PC-3 (cell line): ENCODE measurements at regions not wholly inside any gene's neighbourhood (a gene's known extent, or its start where the extent isn't known, plus 50 kb on each side); places are given as distances from the start of the nearest gene placed in this dataset.

ENCODE experiments used
- ATAC-seq: fragments of 200-7000 bp; cut with Tn5 transposase; 2 replicates; pipeline ENCODE4 v1.9.1; 2020; ENCODE audit warnings: mild to moderate bottlenecking, moderate library complexity
- BruUV-seq: library from RNA; stranded (reverse); fragments of 400-500 nt; replicated peaks from 2 replicates; lab custom pipeline; 2021; lab: Mats Ljungman, UMichigan
- CTCF ChIA-PET: fragments of 300-600 bp; sonication (Branson Sonifier 250); formaldehyde crosslinking; loops from one replicate; lab custom pipeline; 2022; ENCODE audit warnings: antibody characterized with exemption; lab: Charles Lee
- POLR2A ChIA-PET: fragments of 300-600 bp; sonication (Branson Sonifier 250); formaldehyde crosslinking; loops from one replicate; lab custom pipeline; 2022; ENCODE audit warnings: antibody characterized with exemption; ENCODE audit not compliant: unreplicated experiment; lab: Charles Lee
- DNase-seq: peaks from one replicate; pipeline ENCODE4 v3.0.0-alpha.2; 2015
- H2AFZ ChIP-seq: fragments of 300-600 bp; sonication (generic); 2 replicates; pipeline ENCODE4 v1.6.0; 2016; ENCODE audit warnings: antibody characterized with exemption, low read length
- H3F3A ChIP-seq: fragments of 300-600 bp; sonication (generic); one replicate; pipeline ENCODE4 v1.6.0; 2017; ENCODE audit warnings: antibody characterized with exemption, low read length, control low read depth, mild to moderate bottlenecking; ENCODE audit not compliant: unreplicated experiment
- H3K27ac ChIP-seq: fragments of 300-600 bp; sonication (generic); 2 replicates; pipeline ENCODE4 v1.5.1; 2016; ENCODE audit warnings: mild to moderate bottlenecking, low read length
- H3K27me3 ChIP-seq: fragments of 300-600 bp; sonication (generic); 2 replicates; pipeline ENCODE4 v1.6.1; 2016; ENCODE audit warnings: low read length, mixed read lengths
- H3K36me3 ChIP-seq: fragments of 300-600 bp; sonication (generic); 2 replicates; pipeline ENCODE4 v1.6.1; 2016; ENCODE audit warnings: low read depth, mixed run types, low read length, mixed read lengths
- H3K4me1 ChIP-seq: fragments of 300-600 bp; sonication (generic); 2 replicates; pipeline ENCODE4 v1.5.1; 2016; ENCODE audit warnings: low read length; ENCODE audit not compliant: insufficient read depth
- H3K4me2 ChIP-seq: fragments of 300-600 bp; sonication (generic); 2 replicates; pipeline ENCODE4 v1.6.0; 2016; ENCODE audit warnings: low read length
- H3K4me3 ChIP-seq: fragments of 300-600 bp; sonication (generic); 2 replicates; pipeline ENCODE4 v1.5.1; 2016; ENCODE audit warnings: mild to moderate bottlenecking, low read length, mixed read lengths
- H3K79me2 ChIP-seq: fragments of 300-600 bp; sonication (generic); 2 replicates; pipeline ENCODE4 v1.6.1; 2017; ENCODE audit warnings: low read length, mixed read lengths
- H3K9ac ChIP-seq: fragments of 300-600 bp; sonication (generic); 2 replicates; pipeline ENCODE4 v1.6.0; 2016; ENCODE audit warnings: mild to moderate bottlenecking, low read length
- H3K9me2 ChIP-seq: fragments of 300-600 bp; sonication (generic); replicated peaks from 2 replicates; pipeline ENCODE4 v1.6.1; 2016; ENCODE audit warnings: mixed run types, low read length, mixed read lengths
- H3K9me3 ChIP-seq: fragments of 300-600 bp; sonication (generic); 2 replicates; pipeline ENCODE4 v1.6.1; 2016; ENCODE audit warnings: low read length, mixed read lengths
- H4K20me1 ChIP-seq: fragments of 300-600 bp; sonication (generic); 2 replicates; pipeline ENCODE4 v1.6.1; 2016; ENCODE audit warnings: low read length, mixed read lengths
- CTCF ChIP-seq: fragments of 300-600 bp; sonication (generic); conservative IDR thresholded peaks from 2 replicates; pipeline ENCODE4 v1.5.1; 2017; ENCODE audit warnings: antibody characterized with exemption, low read depth, mild to moderate bottlenecking, low read length
- EZH2 ChIP-seq: fragments of 300-600 bp; sonication (generic); IDR thresholded peaks from one replicate; pipeline ENCODE4 v1.6.1; 2017; ENCODE audit warnings: antibody characterized with exemption, mild to moderate bottlenecking, low read length; ENCODE audit not compliant: unreplicated experiment
- EZH2phosphoT487 ChIP-seq: fragments of 300-600 bp; sonication (generic); IDR thresholded peaks from 2 replicates; pipeline ENCODE4 v1.6.1; 2018; ENCODE audit warnings: mild to moderate bottlenecking, antibody characterized with exemption, low read length, borderline replicate concordance
- intact Hi-C: fragments of 100-400 bp; cut with micrococcal nuclease; formaldehyde crosslinking; loops from 2 replicates; pipeline ENCODE4 v1.9.0; 2023

DNA sequence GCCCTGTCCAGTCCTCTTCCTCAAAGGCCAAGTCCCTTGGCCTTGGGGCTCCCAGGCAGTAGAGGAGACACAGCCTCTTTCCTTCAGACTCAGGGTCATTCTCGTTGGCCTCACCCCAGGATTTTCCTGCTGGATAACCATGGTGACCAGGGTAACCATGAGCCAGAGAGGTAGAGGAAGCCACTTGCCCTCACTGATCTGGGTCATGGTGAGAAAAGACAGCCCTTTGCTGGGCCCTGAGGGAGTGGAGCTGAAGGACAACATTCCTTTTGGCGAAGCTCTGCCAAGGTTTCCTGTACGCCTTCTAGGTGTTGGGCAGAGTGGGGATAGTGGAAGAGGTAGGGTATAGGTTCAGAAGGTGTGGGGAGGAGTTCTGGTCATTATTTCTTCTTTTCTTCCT is 53.1 kb upstream of the WNT4 start:
- Histone ChIP-seq H3K4me3 (no peak overlapping the region), H3K27ac (no peak overlapping the region), H4K20me1 (no peaks in the 10 kb centered on the region), H3K36me3 (no peaks in the 10 kb centered on the region), H3K9me3 (no peaks in the 10 kb centered on the region), H3K9me2 (no peaks in the 10 kb centered on the region), H3K9ac (no peak overlapping the region), H3K4me2 (no peak overlapping the region), H3K4me1 (no peaks in the 10 kb centered on the region), H3K27me3 (no peaks in the 10 kb centered on the region; the same call in 1 of the 2 replicates), H3F3A (no peaks in the 10 kb centered on the region), H2AFZ (no peak overlapping the region), H3K79me2 (no peaks in the 10 kb centered on the region)
- intact Hi-C loops: no loop called here
- ATAC-seq: no peak
- ChIA-PET POLR2A (no interaction called here), CTCF (no interaction called here)
- BruUV-seq: no TSS peak
- DNase-seq: no peak
- no peak for TF ChIP-seq EZH2
- TF ChIP-seq EZH2phosphoT487: no peak
- TF ChIP-seq CTCF: no peak

GRCh38 chr1:22196641-22197040 is 53.7 kb upstream of the WNT4 start:
- Histone ChIP-seq H3K79me2 (no peaks in the 10 kb centered on the region), H4K20me1 (no peaks in the 10 kb centered on the region), H3K9ac (no peak overlapping the region), H3K4me3 (no peak overlapping the region), H3K4me2 (no peak overlapping the region), H3F3A (no peaks in the 10 kb centered on the region), H3K4me1 (no peaks in the 10 kb centered on the region), H2AFZ (no peak overlapping the region), H3K36me3 (no peaks in the 10 kb centered on the region), H3K9me3 (no peaks in the 10 kb centered on the region), H3K27me3 (no peaks in the 10 kb centered on the region; the same call in 1 of the 2 replicates), H3K9me2 (no peaks in the 10 kb centered on the region), H3K27ac (no peak overlapping the region)
- no peak for DNase-seq
- no peak for TF ChIP-seq EZH2phosphoT487
- no peak for TF ChIP-seq CTCF
- no peak for TF ChIP-seq EZH2
- no TSS peak for BruUV-seq
- ChIA-PET POLR2A (no interaction called here), CTCF (no interaction called here)
- no peak for ATAC-seq
- intact Hi-C loops: no loop called here

DNA sequence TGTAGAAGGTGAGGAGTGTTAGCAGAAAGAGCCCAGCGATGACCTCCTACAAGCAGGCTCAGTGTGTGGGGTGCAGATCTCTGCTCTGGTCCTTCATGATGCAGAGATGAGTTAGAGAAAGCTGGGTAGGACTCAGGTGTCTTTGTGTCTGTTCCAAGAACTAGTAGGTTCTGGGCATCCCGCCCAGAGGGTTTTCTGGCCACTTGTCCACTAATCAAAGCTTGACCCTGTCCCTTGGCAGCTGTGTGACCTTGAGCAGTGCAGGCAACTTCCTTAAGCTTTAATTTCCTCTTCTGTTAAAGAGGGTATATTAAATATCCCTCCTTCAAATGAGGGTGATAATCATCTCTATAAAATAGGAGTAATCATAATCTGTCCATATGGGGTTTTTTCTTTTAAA is 54.7 kb upstream of the WNT4 start:
- H3K27ac ChIP-seq: no peak overlapping the region
- no TSS peak for BruUV-seq
- no peak overlapping the region for H2AFZ ChIP-seq
- TF ChIP-seq CTCF (no peak), EZH2phosphoT487 (no peak), EZH2 (no peak)
- H3K4me1 ChIP-seq: no peaks in the 10 kb centered on the region
- H3K9me2 ChIP-seq: no peaks in the 10 kb centered on the region
- no peaks in the 10 kb centered on the region for H3F3A ChIP-seq
- no peaks in the 10 kb centered on the region for H3K9me3 ChIP-seq
- ChIA-PET POLR2A (no interaction called here), CTCF (no interaction called here)
- H3K36me3 ChIP-seq: no peaks in the 10 kb centered on the region
- no peak overlapping the region for H3K9ac ChIP-seq
- DNase-seq: no peak
- no peak for ATAC-seq
- no peak overlapping the region for H3K4me2 ChIP-seq
- H3K79me2 ChIP-seq: no peaks in the 10 kb centered on the region
- intact Hi-C loops: no loop called here
- no peaks in the 10 kb centered on the region for H4K20me1 ChIP-seq
- H3K27me3 ChIP-seq: no peaks in the 10 kb centered on the region; the same call in 1 of the 2 replicates
- no peak overlapping the region for H3K4me3 ChIP-seq
